ENCODE measurements at regions not wholly inside any gene's neighbourhood (a gene's known extent, or its start where the extent isn't known, plus 50 kb on each side); places are given as distances from the start of the nearest gene placed in this dataset.

- no peak for DNase-seq (ENCODE audit: low spot score)
- TF ChIP-seq CTCF (IDR thresholded peaks at IDR 0.05; ENCODE audit: extremely low read depth, insufficient read depth, missing control alignments) = no peak
- in situ Hi-C loops (cut with MboI; ENCODE audit: low pct_unique_long_range_greater_than_20kb, low sequenced_read_pairs, unreplicated experiment) = no loop called here
Measured at GRCh38 chr11:113604186-113604585, 101.9 kb downstream of the TMPRSS5 start.

- TF ChIP-seq CTCF (IDR thresholded peaks at IDR 0.05; ENCODE audit: extremely low read depth, insufficient read depth, missing control alignments) = no peak
- no peak for DNase-seq (ENCODE audit: low spot score)
- in situ Hi-C loops (cut with MboI; ENCODE audit: low pct_unique_long_range_greater_than_20kb, low sequenced_read_pairs, unreplicated experiment) = no loop called here
Measured at GRCh38 chr11:113603277-113604059, 102.6 kb downstream of the TMPRSS5 start.

- DNase-seq (ENCODE audit: low spot score) = no peak
- no peak for TF ChIP-seq CTCF (IDR thresholded peaks at IDR 0.05; ENCODE audit: extremely low read depth, insufficient read depth, missing control alignments)
- in situ Hi-C loops (cut with MboI; ENCODE audit: low pct_unique_long_range_greater_than_20kb, low sequenced_read_pairs, unreplicated experiment) = no loop called here
Measured at GRCh38 chr11:113602483-113602882, 103.6 kb downstream of the TMPRSS5 start.

GRCh38 chr11:113596658-113597057, 109.5 kb downstream of the TMPRSS5 start:
- no peak for DNase-seq (ENCODE audit: low spot score)
- TF ChIP-seq CTCF (IDR thresholded peaks at IDR 0.05; ENCODE audit: extremely low read depth, insufficient read depth, missing control alignments) = no peak
- in situ Hi-C loops (cut with MboI; ENCODE audit: low pct_unique_long_range_greater_than_20kb, low sequenced_read_pairs, unreplicated experiment) = no loop called here

- in situ Hi-C loops (cut with MboI; ENCODE audit: low pct_unique_long_range_greater_than_20kb, low sequenced_read_pairs, unreplicated experiment) = no loop called here
- no peak for DNase-seq (ENCODE audit: low spot score)
- TF ChIP-seq CTCF (IDR thresholded peaks at IDR 0.05; ENCODE audit: extremely low read depth, insufficient read depth, missing control alignments) = no peak
Measured at GRCh38 chr11:113595810-113596594, 110.1 kb downstream of the TMPRSS5 start.

GRCh38 chr11:113593698-113594308, 112.3 kb downstream of the TMPRSS5 start:
- peak; percentile 34 for DNase-seq (ENCODE audit: low spot score)
- no peak for TF ChIP-seq CTCF (IDR thresholded peaks at IDR 0.05; ENCODE audit: extremely low read depth, insufficient read depth, missing control alignments)
- in situ Hi-C loops (cut with MboI; ENCODE audit: low pct_unique_long_range_greater_than_20kb, low sequenced_read_pairs, unreplicated experiment) = no loop called here
